ENCODE measurements at regions not wholly inside any gene's neighbourhood (a gene's known extent, or its start where the extent isn't known, plus 50 kb on each side); places are given as distances from the start of the nearest gene placed in this dataset.

DNA sequence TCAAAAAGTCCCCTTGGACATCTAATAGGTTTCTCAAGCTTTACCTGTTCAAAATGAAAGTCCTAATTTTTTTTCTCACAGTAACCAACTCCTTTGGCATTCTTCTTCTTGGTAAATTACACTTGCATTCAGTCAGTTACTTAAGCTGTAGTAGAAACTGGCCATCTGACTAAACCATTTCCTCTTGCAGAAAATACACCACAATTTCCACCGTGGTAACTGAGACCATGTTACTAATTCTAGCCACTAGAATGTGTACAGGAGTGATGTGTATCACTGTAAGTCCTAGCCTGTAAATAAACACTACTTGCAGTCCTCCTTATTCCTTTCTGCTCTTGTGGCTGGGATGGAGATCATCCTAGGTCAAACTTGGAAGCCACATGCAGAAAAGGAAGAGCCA is 965.4 kb upstream of the TMPRSS15 start:
- TF ChIP-seq, protein P1, sequence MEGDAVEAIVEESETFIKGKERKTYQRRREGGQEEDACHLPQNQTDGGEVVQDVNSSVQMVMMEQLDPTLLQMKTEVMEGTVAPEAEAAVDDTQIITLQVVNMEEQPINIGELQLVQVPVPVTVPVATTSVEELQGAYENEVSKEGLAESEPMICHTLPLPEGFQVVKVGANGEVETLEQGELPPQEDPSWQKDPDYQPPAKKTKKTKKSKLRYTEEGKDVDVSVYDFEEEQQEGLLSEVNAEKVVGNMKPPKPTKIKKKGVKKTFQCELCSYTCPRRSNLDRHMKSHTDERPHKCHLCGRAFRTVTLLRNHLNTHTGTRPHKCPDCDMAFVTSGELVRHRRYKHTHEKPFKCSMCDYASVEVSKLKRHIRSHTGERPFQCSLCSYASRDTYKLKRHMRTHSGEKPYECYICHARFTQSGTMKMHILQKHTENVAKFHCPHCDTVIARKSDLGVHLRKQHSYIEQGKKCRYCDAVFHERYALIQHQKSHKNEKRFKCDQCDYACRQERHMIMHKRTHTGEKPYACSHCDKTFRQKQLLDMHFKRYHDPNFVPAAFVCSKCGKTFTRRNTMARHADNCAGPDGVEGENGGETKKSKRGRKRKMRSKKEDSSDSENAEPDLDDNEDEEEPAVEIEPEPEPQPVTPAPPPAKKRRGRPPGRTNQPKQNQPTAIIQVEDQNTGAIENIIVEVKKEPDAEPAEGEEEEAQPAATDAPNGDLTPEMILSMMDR (IDR thresholded peaks at IDR 0.05) = no peak
- no peak for TF ChIP-seq POLR2A (IDR thresholded peaks at IDR 0.05)

Data from heart left ventricle (tissue), 13 donors.